Central memory CD8-positive, alpha-beta T cell (primary cell): ENCODE measurements at regions not wholly inside any gene's neighbourhood (a gene's known extent, or its start where the extent isn't known, plus 50 kb on each side); places are given as distances from the start of the nearest gene placed in this dataset.

ENCODE experiments used
- ATAC-seq: fragments of 150-1000 bp; cut with Tn5 transposase; replicated peaks from 2 replicates; pipeline ENCODE4 v1.10.0; 2022; ENCODE audit warnings: mild to moderate bottlenecking, moderate FRiP score, moderate number of reproducible peaks; ENCODE audit not compliant: poor library complexity, severe bottlenecking; ENCODE audit errors: extremely low read depth
- DNase-seq, 2 donors: peaks; one replicate each; pipeline ENCODE4 v3.0.0; 2021; ENCODE audit warnings: low spot score in 2 of 2
- H3K27ac Mint-ChIP-seq: one replicate; pipeline ENCODE4 v1.8.0; 2022; ENCODE audit warnings: low read depth, mild to moderate bottlenecking, moderate library complexity, mixed read lengths
- H3K27me3 Mint-ChIP-seq: one replicate; pipeline ENCODE4 v1.8.0; 2022; ENCODE audit warnings: mixed read lengths
- H3K36me3 Mint-ChIP-seq: one replicate; pipeline ENCODE4 v1.8.0; 2022; ENCODE audit warnings: mild to moderate bottlenecking, moderate library complexity, mixed read lengths; ENCODE audit not compliant: insufficient read depth
- H3K4me1 Mint-ChIP-seq: one replicate; pipeline ENCODE4 v1.8.0; 2022; ENCODE audit warnings: mixed read lengths
- H3K4me3 Mint-ChIP-seq: one replicate; pipeline ENCODE4 v1.8.0; 2022; ENCODE audit warnings: mild to moderate bottlenecking, moderate library complexity, mixed read lengths
- H3K9me3 Mint-ChIP-seq: one replicate; pipeline ENCODE4 v1.8.0; 2022; ENCODE audit warnings: mixed read lengths

- no peak for ATAC-seq
- H3K4me3 Mint-ChIP-seq: no peak overlapping the region
- H3K27me3 Mint-ChIP-seq: no peaks in the 10 kb centered on the region
- no peak for DNase-seq
- H3K4me1 Mint-ChIP-seq: no peaks in the 10 kb centered on the region
- peaks cover 22% of the 10 kb centered on the region for H3K9me3 Mint-ChIP-seq
- no peak overlapping the region for H3K27ac Mint-ChIP-seq
- no peaks in the 10 kb centered on the region for H3K36me3 Mint-ChIP-seq
Observed at GRCh38 chr2:155109527-155109926, 411.0 kb downstream of the KCNJ3 start.

- DNase-seq (no peak), ATAC-seq (no peak)
- H3K4me1 Mint-ChIP-seq: no peaks in the 10 kb centered on the region
- H3K27ac Mint-ChIP-seq: no peak overlapping the region
- H3K4me3 Mint-ChIP-seq: no peak overlapping the region
- H3K27me3 Mint-ChIP-seq: no peaks in the 10 kb centered on the region
- H3K36me3 Mint-ChIP-seq: no peaks in the 10 kb centered on the region
- peaks cover 30% of the 10 kb centered on the region for H3K9me3 Mint-ChIP-seq
Observed at GRCh38 chr2:155100261-155100660, 401.8 kb downstream of the KCNJ3 start.

- no peak overlapping the region for H3K4me3 Mint-ChIP-seq
- no peaks in the 10 kb centered on the region for H3K4me1 Mint-ChIP-seq
Observed at GRCh38 chr2:155099784-155100183, 401.3 kb downstream of the KCNJ3 start.

GRCh38 chr2:155095613-155096012 is 397.1 kb downstream of the KCNJ3 start:
- Mint-ChIP-seq H3K36me3 (no peaks in the 10 kb centered on the region), H3K27ac (no peak overlapping the region), H3K4me1 (no peaks in the 10 kb centered on the region), H3K4me3 (no peak overlapping the region), H3K9me3 (peaks cover 19% of the 10 kb centered on the region), H3K27me3 (no peaks in the 10 kb centered on the region)
- no peak for DNase-seq
- ATAC-seq: no peak

More at GRCh38 chr2:155099784-155100183, 401.3 kb downstream of the KCNJ3 start:
- no peak for DNase-seq
- no peak for ATAC-seq
- Mint-ChIP-seq H3K27me3 (no peaks in the 10 kb centered on the region), H3K27ac (no peak overlapping the region), H3K9me3 (peaks cover 31% of the 10 kb centered on the region), H3K36me3 (no peaks in the 10 kb centered on the region)

GRCh38 chr2:155080373-155080772 is 381.9 kb downstream of the KCNJ3 start:
- Mint-ChIP-seq H3K9me3 (peaks cover 12% of the 10 kb centered on the region), H3K27ac (no peak overlapping the region), H3K4me1 (no peaks in the 10 kb centered on the region), H3K4me3 (no peak overlapping the region), H3K36me3 (no peaks in the 10 kb centered on the region), H3K27me3 (no peaks in the 10 kb centered on the region)
- DNase-seq (no peak), ATAC-seq (no peak)

GRCh38 chr2:155070489-155070888 is 372.0 kb downstream of the KCNJ3 start:
- Mint-ChIP-seq H3K9me3 (peaks cover 18% of the 10 kb centered on the region), H3K36me3 (no peaks in the 10 kb centered on the region), H3K27ac (no peak overlapping the region), H3K27me3 (no peaks in the 10 kb centered on the region), H3K4me3 (no peak overlapping the region), H3K4me1 (no peaks in the 10 kb centered on the region)
- DNase-seq (no peak), ATAC-seq (no peak)

GRCh38 chr2:155062922-155063258 is 364.4 kb downstream of the KCNJ3 start:
- Mint-ChIP-seq H3K27me3 (no peaks in the 10 kb centered on the region), H3K27ac (no peak overlapping the region), H3K9me3 (peaks cover 11% of the 10 kb centered on the region), H3K4me3 (no peak overlapping the region), H3K4me1 (no peaks in the 10 kb centered on the region), H3K36me3 (no peaks in the 10 kb centered on the region)
- no peak for DNase-seq
- no peak for ATAC-seq

GRCh38 chr2:155062250-155062921 is 363.9 kb downstream of the KCNJ3 start:
- no peaks in the 10 kb centered on the region for H3K27me3 Mint-ChIP-seq
- DNase-seq (no peak), ATAC-seq (no peak)
- no peaks in the 10 kb centered on the region for H3K36me3 Mint-ChIP-seq
- H3K4me1 Mint-ChIP-seq: no peaks in the 10 kb centered on the region
- H3K9me3 Mint-ChIP-seq: peaks cover 11% of the 10 kb centered on the region
- H3K4me3 Mint-ChIP-seq: no peak overlapping the region
- H3K27ac Mint-ChIP-seq: no peak overlapping the region

GRCh38 chr2:155060896-155061295 is 362.4 kb downstream of the KCNJ3 start:
- Mint-ChIP-seq H3K4me1 (no peaks in the 10 kb centered on the region), H3K36me3 (no peaks in the 10 kb centered on the region), H3K27ac (no peak overlapping the region), H3K9me3 (peaks cover 11% of the 10 kb centered on the region), H3K4me3 (no peak overlapping the region), H3K27me3 (no peaks in the 10 kb centered on the region)
- no peak for DNase-seq
- no peak for ATAC-seq

GRCh38 chr2:155054712-155055111 is 356.2 kb downstream of the KCNJ3 start:
- H3K27ac Mint-ChIP-seq: no peak overlapping the region
- no peaks in the 10 kb centered on the region for H3K27me3 Mint-ChIP-seq
- H3K4me3 Mint-ChIP-seq: no peak overlapping the region
- H3K9me3 Mint-ChIP-seq: peaks cover 11% of the 10 kb centered on the region
- no peak for ATAC-seq
- no peaks in the 10 kb centered on the region for H3K4me1 Mint-ChIP-seq
- no peak for DNase-seq
- peaks cover 1% of the 10 kb centered on the region for H3K36me3 Mint-ChIP-seq

GRCh38 chr2:155043097-155043496 is 344.6 kb downstream of the KCNJ3 start:
- Mint-ChIP-seq H3K27ac (no peak overlapping the region), H3K36me3 (no peaks in the 10 kb centered on the region), H3K27me3 (no peaks in the 10 kb centered on the region), H3K4me3 (no peak overlapping the region), H3K4me1 (no peaks in the 10 kb centered on the region), H3K9me3 (peaks cover 8% of the 10 kb centered on the region)
- ATAC-seq (no peak), DNase-seq (no peak)

GRCh38 chr2:155035308-155035707 is 336.8 kb downstream of the KCNJ3 start:
- Mint-ChIP-seq H3K36me3 (no peaks in the 10 kb centered on the region), H3K4me3 (no peak overlapping the region), H3K9me3 (peaks cover 17% of the 10 kb centered on the region), H3K27me3 (no peaks in the 10 kb centered on the region), H3K4me1 (no peaks in the 10 kb centered on the region), H3K27ac (no peak overlapping the region)
- no peak for DNase-seq
- no peak for ATAC-seq

GRCh38 chr2:155033652-155034051 is 335.2 kb downstream of the KCNJ3 start:
- H3K27me3 Mint-ChIP-seq: no peaks in the 10 kb centered on the region
- no peak for ATAC-seq
- no peak overlapping the region for H3K4me3 Mint-ChIP-seq
- H3K27ac Mint-ChIP-seq: no peak overlapping the region
- H3K4me1 Mint-ChIP-seq: no peaks in the 10 kb centered on the region
- peaks cover 22% of the 10 kb centered on the region for H3K9me3 Mint-ChIP-seq
- H3K36me3 Mint-ChIP-seq: no peaks in the 10 kb centered on the region
- no peak for DNase-seq
